Activated T-helper 1 cell treated with anti-CD3 and anti-CD28 coated beads, Interleukin-12 subunit alpha, Interleukin-12 subunit beta, Interleukin-2, Interleukin-4 antibody, amounts not matched to agents 30 ng/mL and 10 ng/mL and 1 ng/mL, durations not matched to agents 14 hours and 24 hours and 36 hours (primary cell): ENCODE measurements at regions not wholly inside any gene's neighbourhood (a gene's known extent, or its start where the extent isn't known, plus 50 kb on each side); places are given as distances from the start of the nearest gene placed in this dataset.
"Not testable (repeated sequence)": the region's sequence is repeated elsewhere in the genome, so short reads cannot be mapped to it uniquely, and the experiment has no call there.

Experiments
- DNase-seq: peaks from one replicate; pipeline ENCODE4 v3.0.0; 2021; ENCODE audit warnings: low spot score
- H3K27ac Mint-ChIP-seq: one replicate; pipeline ENCODE4 v1.8.0; 2021; ENCODE audit warnings: mild to moderate bottlenecking, mixed read lengths
- H3K27me3 Mint-ChIP-seq: one replicate; pipeline ENCODE4 v1.8.0; 2022; ENCODE audit warnings: mild to moderate bottlenecking, moderate library complexity, mixed read lengths; ENCODE audit not compliant: insufficient read depth
- H3K36me3 Mint-ChIP-seq: one replicate; pipeline ENCODE4 v1.8.0; 2021; ENCODE audit warnings: low read depth, mixed read lengths
- H3K4me1 Mint-ChIP-seq: one replicate; pipeline ENCODE4 v1.8.0; 2021; ENCODE audit warnings: low read depth, mixed read lengths
- H3K4me3 Mint-ChIP-seq: one replicate; pipeline ENCODE4 v1.8.0; 2021; ENCODE audit warnings: mild to moderate bottlenecking, moderate library complexity, mixed read lengths
- H3K9me3 Mint-ChIP-seq: one replicate; pipeline ENCODE4 v1.8.0; 2021; ENCODE audit warnings: mixed read lengths
- intact Hi-C: fragments of 100-400 bp; cut with micrococcal nuclease; formaldehyde crosslinking; loops from one replicate; pipeline ENCODE4 v1.15.1; 2024

DNA sequence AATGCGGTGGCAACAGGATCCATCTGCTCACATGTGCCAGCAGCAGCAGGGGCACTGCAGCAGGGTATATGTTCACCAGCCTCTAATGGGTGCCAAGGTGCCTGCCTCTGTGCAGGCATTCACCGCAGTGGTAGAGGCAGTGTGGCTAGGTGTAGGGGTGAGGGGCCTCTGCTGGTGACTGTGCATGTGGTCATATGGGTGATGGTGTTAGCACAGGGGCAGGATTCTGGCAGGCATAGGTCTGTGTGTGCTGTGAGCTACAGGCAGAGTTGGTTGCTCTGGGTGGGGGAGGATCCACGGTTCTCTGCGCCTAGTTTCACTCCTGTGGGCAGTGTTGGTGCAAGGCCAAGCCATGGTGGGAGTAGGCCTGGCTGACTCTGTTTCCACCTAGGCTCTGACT is 566.5 kb upstream of the GNPDA2 start:
- no peaks in the 10 kb centered on the region for H3K36me3 Mint-ChIP-seq
- intact Hi-C loops: no loop called here
- no peaks in the 10 kb centered on the region for H3K4me1 Mint-ChIP-seq
- no peak overlapping the region for H3K4me3 Mint-ChIP-seq
- H3K27me3 Mint-ChIP-seq: no peaks in the 10 kb centered on the region
- no peak for DNase-seq
- H3K27ac Mint-ChIP-seq: no peak overlapping the region
- peaks cover 11% of the 10 kb centered on the region for H3K9me3 Mint-ChIP-seq

DNA sequence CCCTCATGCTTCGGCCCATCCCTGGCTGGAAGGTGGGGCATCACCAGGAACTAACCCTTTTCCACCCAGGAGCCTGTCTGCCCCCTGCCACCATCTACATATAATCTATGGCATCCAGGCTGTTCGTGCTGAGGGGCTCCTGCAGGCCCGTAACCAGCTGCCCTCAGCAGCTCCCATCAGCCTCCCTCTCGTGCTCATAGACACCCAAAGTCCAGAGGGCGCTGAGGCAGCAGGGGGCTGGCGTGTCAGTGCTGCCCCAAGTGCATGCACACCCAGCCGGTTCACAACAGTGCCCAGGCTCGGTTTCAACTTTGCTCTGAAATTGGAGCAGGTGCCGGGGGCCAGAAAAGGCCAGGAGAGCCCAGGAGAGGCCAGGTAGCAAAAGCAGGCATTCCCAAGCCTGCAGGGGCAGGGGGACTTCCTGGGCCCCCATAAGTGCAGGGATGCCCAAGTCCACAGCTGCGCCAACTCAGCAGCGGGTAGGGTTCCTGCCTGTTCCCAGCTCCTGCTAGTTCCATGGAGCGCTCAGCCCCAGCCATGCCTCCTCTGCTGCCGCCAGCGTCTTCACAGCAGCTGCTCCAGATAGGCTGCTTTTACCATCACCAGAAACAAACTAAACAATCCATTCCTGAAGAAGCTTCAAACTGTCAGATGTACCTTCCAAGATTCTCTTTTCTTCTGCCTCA is 558.2 kb upstream of the GNPDA2 start:
- Mint-ChIP-seq H3K9me3 (peaks cover 10% of the 10 kb centered on the region), H3K27me3 (no peaks in the 10 kb centered on the region), H3K36me3 (no peaks in the 10 kb centered on the region), H3K27ac (no peak overlapping the region), H3K4me3 (no peak overlapping the region), H3K4me1 (no peaks in the 10 kb centered on the region)
- DNase-seq: no peak
- intact Hi-C loops: no loop called here

DNA sequence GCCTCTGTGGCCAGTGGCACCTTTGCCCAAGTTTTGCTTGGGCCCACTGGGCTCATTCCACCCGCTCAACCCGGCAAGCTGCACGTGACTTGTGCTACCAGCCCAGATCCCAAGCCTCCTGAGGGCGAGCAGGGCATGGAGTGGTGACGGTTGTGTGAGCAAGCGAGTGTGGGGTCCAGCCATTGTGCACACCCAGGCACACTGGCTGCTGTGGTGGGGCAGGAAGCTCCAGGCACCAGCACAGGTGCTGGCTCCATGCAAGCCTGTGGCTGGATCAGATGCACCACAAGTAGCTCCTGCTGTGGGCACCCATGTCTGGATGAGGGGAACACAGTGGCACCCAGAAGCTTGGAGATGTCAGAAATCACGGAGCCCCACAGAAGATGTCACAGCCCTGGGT is 557.0 kb upstream of the GNPDA2 start:
- Mint-ChIP-seq H3K9me3 (peaks cover 10% of the 10 kb centered on the region), H3K27ac (no peak overlapping the region), H3K27me3 (no peaks in the 10 kb centered on the region), H3K36me3 (no peaks in the 10 kb centered on the region), H3K4me3 (no peak overlapping the region), H3K4me1 (no peaks in the 10 kb centered on the region)
- intact Hi-C loops: no loop called here
- no peak for DNase-seq

DNA sequence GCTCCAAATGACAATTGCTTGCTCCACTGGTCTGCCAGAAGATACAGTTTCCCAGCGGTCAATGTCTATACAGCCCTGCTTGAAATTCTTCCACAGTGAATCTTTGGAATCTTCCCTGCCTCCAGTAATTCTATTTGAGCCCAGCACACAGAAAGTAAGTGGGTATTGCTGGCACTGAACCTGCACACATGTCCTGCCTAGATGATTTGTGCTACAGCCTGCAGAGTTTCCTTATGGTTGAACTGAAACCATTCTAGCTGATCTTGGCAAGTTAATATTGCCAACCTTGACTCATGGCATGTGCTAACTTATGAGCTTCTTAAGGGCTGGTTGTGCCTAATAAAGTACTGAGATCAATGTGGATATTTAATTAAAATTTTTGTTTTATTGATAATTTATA is 553.8 kb upstream of the GNPDA2 start:
- DNase-seq: no peak
- H3K4me3 Mint-ChIP-seq: no peak overlapping the region
- intact Hi-C loops: no loop called here
- no peak overlapping the region for H3K27ac Mint-ChIP-seq
- H3K27me3 Mint-ChIP-seq: no peaks in the 10 kb centered on the region
- H3K36me3 Mint-ChIP-seq: no peaks in the 10 kb centered on the region
- H3K9me3 Mint-ChIP-seq: peaks cover 9% of the 10 kb centered on the region
- no peaks in the 10 kb centered on the region for H3K4me1 Mint-ChIP-seq

DNA sequence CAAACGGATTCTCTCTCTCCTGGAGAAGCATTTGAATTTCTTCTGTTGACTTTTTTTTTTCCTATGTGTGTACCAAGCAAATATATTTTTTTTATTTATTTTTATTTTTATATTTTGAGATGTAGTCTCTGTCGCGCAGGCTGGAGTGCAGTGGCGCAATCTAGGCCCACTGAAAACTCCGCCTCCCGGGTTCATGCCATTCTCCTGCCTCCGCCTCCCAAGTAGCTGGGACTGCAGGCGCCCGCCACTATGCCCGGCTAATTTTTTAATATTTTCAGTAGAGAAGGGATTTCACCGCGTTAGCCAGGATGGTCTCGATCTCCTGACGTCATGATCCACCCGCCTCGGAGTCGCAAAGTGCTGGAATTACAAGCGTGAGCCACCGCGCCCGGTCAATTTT is 549.5 kb upstream of the GNPDA2 start:
- Mint-ChIP-seq H3K9me3 (peaks cover 3% of the 10 kb centered on the region), H3K36me3 (no peaks in the 10 kb centered on the region), H3K27me3 (no peaks in the 10 kb centered on the region), H3K27ac (no peak overlapping the region), H3K4me3 (no peak overlapping the region), H3K4me1 (no peaks in the 10 kb centered on the region)
- DNase-seq: no peak
- intact Hi-C loops: no loop called here

DNA sequence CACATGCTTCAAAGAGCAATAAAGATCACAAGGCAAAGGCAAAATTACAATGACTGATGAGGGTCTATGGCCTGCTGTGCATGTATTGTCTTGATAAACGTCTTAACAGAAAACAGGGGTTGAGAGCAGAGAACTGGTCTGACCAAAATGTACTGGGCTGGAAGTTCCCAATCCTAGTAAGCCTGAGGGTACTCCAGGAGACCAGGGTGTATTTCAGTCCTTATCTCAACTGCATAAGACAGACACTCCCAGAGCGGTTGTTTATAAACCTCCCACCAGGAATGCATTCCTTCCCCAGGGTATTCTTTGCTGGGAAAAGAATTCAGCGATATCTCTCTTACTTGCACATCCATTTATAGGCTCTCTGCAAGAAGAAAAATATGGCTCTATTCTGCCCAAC is 521.8 kb upstream of the GNPDA2 start:
- DNase-seq, intact Hi-C loops, H3K4me3 Mint-ChIP-seq, H3K36me3 Mint-ChIP-seq, H3K4me1 Mint-ChIP-seq, H3K27me3 Mint-ChIP-seq, H3K27ac Mint-ChIP-seq, H3K9me3 Mint-ChIP-seq: not testable (repeated sequence)

DNA sequence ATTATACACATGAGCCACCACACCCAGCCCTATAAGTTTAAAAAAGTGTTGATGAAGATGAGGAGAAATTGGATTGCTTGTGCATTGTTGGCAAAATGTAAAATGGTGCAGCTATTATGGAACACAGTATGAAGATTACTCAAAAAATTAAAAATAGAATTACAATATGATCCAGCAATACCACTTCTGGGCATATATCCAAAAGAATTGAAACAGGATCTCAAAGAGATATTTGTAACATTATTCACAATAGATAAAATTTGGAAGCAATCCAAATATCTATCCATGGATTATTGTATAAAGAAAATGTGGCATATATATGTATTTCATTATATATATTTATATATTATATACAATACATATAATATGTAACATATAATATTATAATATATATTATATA is 515.6 kb upstream of the GNPDA2 start:
- H3K4me1 Mint-ChIP-seq: no peaks in the 10 kb centered on the region
- intact Hi-C loops: no loop called here
- DNase-seq: no peak
- H3K36me3 Mint-ChIP-seq: no peaks in the 10 kb centered on the region
- no peaks in the 10 kb centered on the region for H3K9me3 Mint-ChIP-seq
- no peak overlapping the region for H3K27ac Mint-ChIP-seq
- H3K27me3 Mint-ChIP-seq: no peaks in the 10 kb centered on the region
- no peak overlapping the region for H3K4me3 Mint-ChIP-seq

DNA sequence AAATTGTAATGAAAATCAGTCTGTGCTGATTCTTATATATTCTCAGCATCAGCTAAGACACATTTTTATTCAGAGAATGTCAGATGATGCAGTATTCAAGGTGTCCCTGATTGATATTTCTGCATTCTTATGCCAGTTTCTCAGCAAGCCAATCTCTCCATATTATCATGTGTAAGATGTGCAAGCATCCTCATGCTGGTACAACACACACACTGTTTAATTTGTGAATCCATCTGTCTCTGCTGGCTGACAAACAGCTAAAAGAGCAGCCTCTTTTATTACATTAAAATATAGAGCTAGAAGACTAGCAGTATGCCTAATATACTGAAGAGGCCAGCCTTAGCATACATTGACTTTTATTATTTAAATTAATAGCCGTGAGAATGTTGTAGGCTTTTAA is 502.9 kb upstream of the GNPDA2 start:
- Mint-ChIP-seq H3K36me3 (no peaks in the 10 kb centered on the region), H3K4me3 (no peak overlapping the region), H3K4me1 (no peaks in the 10 kb centered on the region), H3K27ac (no peak overlapping the region), H3K27me3 (no peaks in the 10 kb centered on the region), H3K9me3 (no peaks in the 10 kb centered on the region)
- intact Hi-C loops: no loop called here
- no peak for DNase-seq

DNA sequence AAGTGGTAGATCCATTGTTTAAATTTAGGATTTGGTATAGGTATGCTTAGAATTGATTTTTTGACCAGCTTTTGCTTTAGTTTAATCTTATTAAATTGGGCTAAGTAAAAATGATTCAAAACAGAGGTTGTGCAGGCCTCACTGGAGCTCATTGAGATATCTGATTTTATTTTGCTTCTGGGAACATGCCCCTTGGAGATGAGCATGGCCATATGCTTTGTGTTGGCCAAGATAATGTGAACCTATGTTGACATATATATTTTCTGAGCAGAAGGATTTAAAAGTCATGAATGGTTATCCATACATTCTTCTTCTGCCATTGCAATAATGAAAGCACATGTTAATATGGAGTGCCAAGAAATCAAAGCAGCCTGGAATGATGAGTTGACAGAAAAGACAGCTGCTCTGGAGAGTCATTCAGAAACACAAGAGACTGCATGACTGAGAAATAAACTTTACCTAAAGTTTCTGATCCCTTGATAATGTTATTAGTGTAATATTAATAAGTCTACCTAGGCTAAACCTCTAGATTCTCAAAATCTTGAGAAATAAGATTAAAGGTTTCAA is 489.7 kb upstream of the GNPDA2 start:
- no peaks in the 10 kb centered on the region for H3K27me3 Mint-ChIP-seq
- DNase-seq: no peak
- peaks cover 6% of the 10 kb centered on the region for H3K9me3 Mint-ChIP-seq

DNA sequence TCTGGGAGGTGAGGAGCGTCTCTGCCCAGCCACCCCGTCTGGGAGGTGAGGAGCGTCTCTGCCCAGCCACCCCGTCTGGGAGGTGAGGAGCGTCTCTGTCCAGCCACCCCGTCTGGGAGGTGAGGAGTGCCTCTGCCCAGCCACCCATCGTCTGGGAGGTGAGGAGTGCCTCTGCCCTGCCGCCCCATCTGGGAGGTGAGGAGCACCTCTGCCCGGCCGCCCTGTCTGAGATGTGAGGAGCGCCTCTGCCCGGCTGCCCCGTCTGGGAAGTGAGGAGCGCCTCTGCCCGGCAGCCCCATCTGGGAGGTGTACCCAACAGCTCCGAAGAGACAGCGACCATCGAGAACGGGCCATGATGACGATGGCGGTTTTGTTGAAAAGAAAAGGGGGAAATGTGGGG is 482.1 kb upstream of the GNPDA2 start:
- H3K9me3 Mint-ChIP-seq, intact Hi-C loops: not testable (repeated sequence)

More for the DNA sequence above, 489.7 kb upstream of the GNPDA2 start:
- Mint-ChIP-seq H3K27ac (no peak overlapping the region), H3K4me1 (no peaks in the 10 kb centered on the region), H3K36me3 (no peaks in the 10 kb centered on the region), H3K4me3 (no peak overlapping the region)
- intact Hi-C loops: no loop called here

DNA sequence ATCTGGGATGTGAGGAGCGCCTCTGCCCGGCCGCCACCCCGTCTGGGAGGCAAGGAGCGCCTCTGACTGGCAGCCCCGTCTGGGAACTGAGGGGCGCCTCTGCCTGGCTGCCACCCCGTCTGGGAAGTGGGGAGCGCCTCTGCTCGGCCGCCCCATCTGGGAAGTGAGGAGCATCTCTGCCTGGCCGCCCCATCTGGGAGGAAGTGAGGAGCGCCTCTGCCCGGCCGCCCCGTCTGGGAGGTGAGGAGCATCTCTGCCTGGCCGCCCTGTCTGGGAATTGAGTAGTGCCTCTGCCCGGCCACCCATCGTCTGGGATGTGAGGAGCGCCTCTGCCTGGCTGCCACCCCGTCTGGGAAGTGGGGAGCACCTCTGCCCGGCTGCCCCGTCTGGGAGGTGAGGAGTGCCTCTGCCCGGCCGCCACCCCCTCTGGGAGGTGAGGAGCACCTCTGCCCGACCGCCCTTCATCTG is 481.5 kb upstream of the GNPDA2 start:
- intact Hi-C loops, H3K27me3 Mint-ChIP-seq, H3K36me3 Mint-ChIP-seq, H3K4me3 Mint-ChIP-seq, DNase-seq, H3K27ac Mint-ChIP-seq, H3K9me3 Mint-ChIP-seq, H3K4me1 Mint-ChIP-seq: not testable (repeated sequence)

More for the DNA sequence above, 482.1 kb upstream of the GNPDA2 start:
- not testable (repeated sequence) for H3K4me1 Mint-ChIP-seq, H3K36me3 Mint-ChIP-seq, H3K27ac Mint-ChIP-seq, H3K27me3 Mint-ChIP-seq, H3K4me3 Mint-ChIP-seq, DNase-seq

DNA sequence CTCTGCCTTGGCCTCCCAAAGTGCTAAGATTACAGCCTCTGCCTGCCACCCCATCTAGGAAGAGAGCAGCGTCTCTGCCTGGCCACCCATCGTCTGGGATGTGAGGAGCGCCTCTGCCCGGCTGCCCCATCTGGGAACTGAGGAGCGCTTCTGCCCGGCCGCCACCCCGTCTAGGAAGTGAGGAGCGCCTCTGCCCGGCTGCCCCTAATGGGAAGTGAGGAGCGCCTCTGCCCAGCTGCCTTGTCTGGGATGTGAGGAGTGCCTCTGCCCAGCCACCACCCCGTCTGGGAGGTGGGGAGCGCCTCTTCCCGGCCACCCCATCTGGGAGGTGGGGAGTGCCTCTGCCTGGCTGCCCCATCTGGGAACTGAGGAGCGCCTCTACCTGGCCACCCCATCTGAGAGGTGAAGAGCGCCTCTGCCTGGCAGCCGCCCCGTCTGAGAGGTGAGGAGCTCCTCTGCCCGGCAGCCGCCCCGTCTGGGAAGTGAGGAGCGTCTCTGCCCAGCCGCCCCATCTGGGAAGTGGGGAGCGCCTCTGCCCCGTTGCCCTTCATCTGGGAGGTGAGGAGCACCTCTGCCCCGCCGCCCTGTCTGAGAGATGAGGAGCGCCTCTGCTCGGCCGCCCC is 481.0 kb upstream of the GNPDA2 start:
- intact Hi-C loops: not testable (repeated sequence)

DNA sequence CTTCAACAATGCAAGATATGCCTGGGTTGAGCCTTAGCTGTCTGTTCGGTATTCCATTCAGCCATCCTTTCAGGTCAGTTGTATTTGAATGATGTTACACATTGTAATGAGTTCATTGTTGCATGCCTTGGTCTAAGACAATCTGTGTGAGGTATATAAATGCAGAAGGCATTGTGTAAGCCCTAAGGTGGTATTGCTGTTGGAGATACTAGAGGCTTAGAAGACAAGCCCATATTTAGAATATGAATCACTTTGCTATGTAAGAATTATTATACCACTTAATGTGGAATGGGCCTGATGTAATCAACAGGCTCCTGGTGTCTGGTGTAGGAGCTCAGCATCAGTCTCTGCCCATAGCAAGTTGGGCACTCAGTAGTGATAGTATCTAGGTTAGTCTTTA is 473.4 kb upstream of the GNPDA2 start:
- Mint-ChIP-seq H3K4me3 (no peak overlapping the region), H3K27me3 (no peaks in the 10 kb centered on the region), H3K27ac (no peak overlapping the region), H3K36me3 (no peaks in the 10 kb centered on the region), H3K9me3 (no peaks in the 10 kb centered on the region), H3K4me1 (no peaks in the 10 kb centered on the region)
- DNase-seq: no peak
- intact Hi-C loops: no loop called here

More for the DNA sequence above, 481.0 kb upstream of the GNPDA2 start:
- not testable (repeated sequence) for H3K9me3 Mint-ChIP-seq, H3K27ac Mint-ChIP-seq, H3K4me3 Mint-ChIP-seq, H3K4me1 Mint-ChIP-seq, DNase-seq, H3K27me3 Mint-ChIP-seq, H3K36me3 Mint-ChIP-seq
